ENCODE measurements at regions not wholly inside any gene's neighbourhood (a gene's known extent, or its start where the extent isn't known, plus 50 kb on each side); places are given as distances from the start of the nearest gene placed in this dataset.

DNA sequence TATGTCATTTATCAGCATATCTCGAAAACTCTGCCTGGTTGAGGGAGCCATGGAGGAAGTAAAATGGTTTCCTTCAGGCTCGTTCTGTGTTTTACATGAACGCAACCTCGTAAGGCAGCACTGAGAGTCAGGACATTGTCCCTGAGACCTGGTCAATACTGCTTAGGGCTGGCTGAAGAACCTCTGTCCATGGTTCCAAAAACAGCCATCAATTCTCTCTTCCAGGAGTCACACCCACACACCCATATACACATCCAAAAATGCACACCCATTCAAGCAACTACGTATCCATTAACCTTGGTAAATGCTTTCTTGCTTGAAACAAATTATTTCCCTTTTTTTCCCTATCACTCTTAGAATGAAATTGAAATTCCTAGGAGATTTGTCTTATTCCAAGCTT, 91.0 kb upstream of the CHL1 start:
- TF ChIP-seq, protein P1, sequence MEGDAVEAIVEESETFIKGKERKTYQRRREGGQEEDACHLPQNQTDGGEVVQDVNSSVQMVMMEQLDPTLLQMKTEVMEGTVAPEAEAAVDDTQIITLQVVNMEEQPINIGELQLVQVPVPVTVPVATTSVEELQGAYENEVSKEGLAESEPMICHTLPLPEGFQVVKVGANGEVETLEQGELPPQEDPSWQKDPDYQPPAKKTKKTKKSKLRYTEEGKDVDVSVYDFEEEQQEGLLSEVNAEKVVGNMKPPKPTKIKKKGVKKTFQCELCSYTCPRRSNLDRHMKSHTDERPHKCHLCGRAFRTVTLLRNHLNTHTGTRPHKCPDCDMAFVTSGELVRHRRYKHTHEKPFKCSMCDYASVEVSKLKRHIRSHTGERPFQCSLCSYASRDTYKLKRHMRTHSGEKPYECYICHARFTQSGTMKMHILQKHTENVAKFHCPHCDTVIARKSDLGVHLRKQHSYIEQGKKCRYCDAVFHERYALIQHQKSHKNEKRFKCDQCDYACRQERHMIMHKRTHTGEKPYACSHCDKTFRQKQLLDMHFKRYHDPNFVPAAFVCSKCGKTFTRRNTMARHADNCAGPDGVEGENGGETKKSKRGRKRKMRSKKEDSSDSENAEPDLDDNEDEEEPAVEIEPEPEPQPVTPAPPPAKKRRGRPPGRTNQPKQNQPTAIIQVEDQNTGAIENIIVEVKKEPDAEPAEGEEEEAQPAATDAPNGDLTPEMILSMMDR (conservative IDR thresholded peaks at IDR 0.05; ENCODE audit: control insufficient read depth, insufficient read depth, low read depth, low read length), result no peak
- no peak overlapping the region for H3K4me3 ChIP-seq (ENCODE audit: control insufficient read depth, low read depth, low read length)
- no peak for DNase-seq (ENCODE audit: low read depth)

DNA sequence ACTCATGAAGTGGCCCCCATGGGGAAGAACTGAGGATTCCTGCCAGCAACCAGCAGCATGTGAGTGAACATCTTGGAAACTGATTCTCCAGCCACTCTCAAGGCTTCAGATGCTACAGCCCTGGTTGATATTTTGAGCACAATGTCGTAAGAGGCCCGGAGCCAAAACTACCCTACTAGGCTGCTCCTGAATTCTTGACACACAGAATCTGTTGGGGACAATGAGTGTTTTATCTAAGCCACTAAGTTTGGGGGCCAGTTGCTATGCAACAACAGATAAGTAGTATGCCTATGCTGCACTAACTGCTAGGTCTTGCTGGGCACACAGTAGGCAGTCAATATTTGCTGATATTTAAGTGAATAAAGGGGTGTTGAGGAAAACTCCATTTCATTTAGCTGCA, 89.9 kb upstream of the CHL1 start:
- H3K4me3 ChIP-seq (ENCODE audit: control insufficient read depth, low read depth, low read length), result no peak overlapping the region
- TF ChIP-seq, protein P1 (conservative IDR thresholded peaks at IDR 0.05; ENCODE audit: control insufficient read depth, insufficient read depth, low read depth, low read length), result no peak
- DNase-seq (ENCODE audit: low read depth), result no peak

GRCh38 chr3:111143-112069, 85.2 kb upstream of the CHL1 start:
- H3K4me3 ChIP-seq (ENCODE audit: control insufficient read depth, low read depth, low read length), result no peak overlapping the region
- TF ChIP-seq, protein P1 (conservative IDR thresholded peaks at IDR 0.05; ENCODE audit: control insufficient read depth, insufficient read depth, low read depth, low read length), result no peak
- DNase-seq (ENCODE audit: low read depth), result no peak

DNA sequence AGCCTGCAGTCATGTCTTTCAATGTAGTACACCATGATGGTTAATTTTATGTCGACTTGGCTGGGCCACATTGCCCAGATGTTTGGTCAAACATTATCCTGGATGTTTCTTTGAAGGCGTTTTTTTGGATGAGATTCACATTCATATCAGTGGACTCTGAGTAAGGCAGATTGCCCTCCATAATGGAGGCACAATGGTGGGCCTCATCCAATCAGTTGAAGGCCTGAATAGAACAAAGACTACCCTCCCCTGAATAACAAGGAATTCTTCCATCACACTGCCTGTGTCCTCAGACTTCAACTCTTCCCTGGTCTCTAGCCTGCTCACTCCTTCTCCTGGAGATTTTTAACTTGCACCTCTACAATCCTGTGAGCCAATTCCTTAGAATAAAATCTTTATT, 83.8 kb upstream of the CHL1 start:
- H3K4me3 ChIP-seq (ENCODE audit: control insufficient read depth, low read depth, low read length), result no peak overlapping the region
- TF ChIP-seq, protein P1 (conservative IDR thresholded peaks at IDR 0.05; ENCODE audit: control insufficient read depth, insufficient read depth, low read depth, low read length), result no peak
- no peak for DNase-seq (ENCODE audit: low read depth)

- no peak for DNase-seq (ENCODE audit: low read depth)
- no peak overlapping the region for H3K4me3 ChIP-seq (ENCODE audit: control insufficient read depth, low read depth, low read length)
- TF ChIP-seq, protein P1 (conservative IDR thresholded peaks at IDR 0.05; ENCODE audit: control insufficient read depth, insufficient read depth, low read depth, low read length), result no peak
These were observed 77.9 kb upstream of the CHL1 start for GRCh38 chr3:118666-119065.

GRCh38 chr3:123341-123740, 73.2 kb upstream of the CHL1 start:
- TF ChIP-seq, protein P1 (conservative IDR thresholded peaks at IDR 0.05; ENCODE audit: control insufficient read depth, insufficient read depth, low read depth, low read length), result no peak
- no peak for DNase-seq (ENCODE audit: low read depth)
- H3K4me3 ChIP-seq (ENCODE audit: control insufficient read depth, low read depth, low read length), result no peak overlapping the region

Data from fibroblast of mammary gland (primary cell).